ENCODE measurements at regions not wholly inside any gene's neighbourhood (a gene's known extent, or its start where the extent isn't known, plus 50 kb on each side); places are given as distances from the start of the nearest gene placed in this dataset.

DNA sequence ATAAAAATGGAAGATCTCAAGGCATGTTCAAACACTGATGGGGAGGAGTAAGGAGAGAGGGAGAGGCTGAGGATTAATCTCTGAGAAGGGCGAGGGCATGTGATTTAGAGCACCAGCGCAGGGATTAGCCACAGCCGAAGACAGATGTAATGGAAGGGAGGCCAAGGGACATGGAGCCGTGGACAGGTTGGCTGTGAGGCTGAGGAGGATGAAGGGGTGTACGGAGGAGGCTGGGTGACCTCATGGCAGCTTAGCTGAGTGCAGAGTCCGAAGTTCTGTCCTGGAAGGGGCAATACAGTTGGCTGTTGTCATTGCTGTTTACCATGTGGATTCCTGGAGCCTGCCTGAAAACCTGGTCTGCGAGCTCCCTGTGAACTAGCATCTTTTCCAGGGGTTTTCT, 342.8 kb downstream of the RPS6KC1 start:
- no peak overlapping the region for H3K27ac ChIP-seq
- no peaks in the 10 kb centered on the region for H3K4me1 ChIP-seq
- no peaks in the 10 kb centered on the region for H3K36me3 ChIP-seq
- intact Hi-C loops (cut with DNase I; ENCODE audit: low total_unique reads) (no loop called here), in situ Hi-C loops (cut with MboI; ENCODE audit: low pct_ligation_motif_present in 1 of 4, low pct_unique_long_range_greater_than_20kb in 1 of 4, low sequenced_read_pairs in 3 of 4) (loop anchor here in 1 of 4 donors (25.0 kb wide), 1 partner anchor 743 kb away; no protein-coding TSS in a partner anchor)
- no peaks in the 10 kb centered on the region for H3K9me3 ChIP-seq
- DNase-seq: no peak
- 68 to 85% methylated on average over 6 to 7 of the region's 7 CpGs for WGBS, 2 donors (ENCODE audit: low coverage in 1 of 2)
- TF ChIP-seq POLR2A (IDR thresholded peaks at IDR 0.05) (no peak), POLR2AphosphoS5 (IDR thresholded peaks at IDR 0.05) (no peak), EP300 (IDR thresholded peaks at IDR 0.05; ENCODE audit: low read depth) (no peak)
- TF ChIP-seq, protein P1, sequence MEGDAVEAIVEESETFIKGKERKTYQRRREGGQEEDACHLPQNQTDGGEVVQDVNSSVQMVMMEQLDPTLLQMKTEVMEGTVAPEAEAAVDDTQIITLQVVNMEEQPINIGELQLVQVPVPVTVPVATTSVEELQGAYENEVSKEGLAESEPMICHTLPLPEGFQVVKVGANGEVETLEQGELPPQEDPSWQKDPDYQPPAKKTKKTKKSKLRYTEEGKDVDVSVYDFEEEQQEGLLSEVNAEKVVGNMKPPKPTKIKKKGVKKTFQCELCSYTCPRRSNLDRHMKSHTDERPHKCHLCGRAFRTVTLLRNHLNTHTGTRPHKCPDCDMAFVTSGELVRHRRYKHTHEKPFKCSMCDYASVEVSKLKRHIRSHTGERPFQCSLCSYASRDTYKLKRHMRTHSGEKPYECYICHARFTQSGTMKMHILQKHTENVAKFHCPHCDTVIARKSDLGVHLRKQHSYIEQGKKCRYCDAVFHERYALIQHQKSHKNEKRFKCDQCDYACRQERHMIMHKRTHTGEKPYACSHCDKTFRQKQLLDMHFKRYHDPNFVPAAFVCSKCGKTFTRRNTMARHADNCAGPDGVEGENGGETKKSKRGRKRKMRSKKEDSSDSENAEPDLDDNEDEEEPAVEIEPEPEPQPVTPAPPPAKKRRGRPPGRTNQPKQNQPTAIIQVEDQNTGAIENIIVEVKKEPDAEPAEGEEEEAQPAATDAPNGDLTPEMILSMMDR (IDR thresholded peaks at IDR 0.05): no peak
- no peaks in the 10 kb centered on the region for H3K27me3 ChIP-seq
- H3K4me3 ChIP-seq: no peak overlapping the region

GRCh38 chr1:213394837-213395236, 343.8 kb downstream of the RPS6KC1 start:
- Histone ChIP-seq H3K36me3 (no peaks in the 10 kb centered on the region), H3K4me3 (no peak overlapping the region), H3K9me3 (no peaks in the 10 kb centered on the region), H3K27ac (no peak overlapping the region), H3K27me3 (no peaks in the 10 kb centered on the region), H3K4me1 (no peaks in the 10 kb centered on the region)
- in situ Hi-C loops (cut with MboI; ENCODE audit: low pct_ligation_motif_present in 1 of 4, low pct_unique_long_range_greater_than_20kb in 1 of 4, low sequenced_read_pairs in 3 of 4) (loop anchor here in 1 of 4 donors (25.0 kb wide), 1 partner anchor 742 kb away; no protein-coding TSS in a partner anchor), intact Hi-C loops (cut with DNase I; ENCODE audit: low total_unique reads) (no loop called here)
- no peak for DNase-seq
- 86% methylated on average over 5 of the region's 5 CpGs; no CpG with 5 or more reads in 1 of the 2 donors for WGBS, 2 donors (ENCODE audit: low coverage in 1 of 2)
- TF ChIP-seq POLR2AphosphoS5 (IDR thresholded peaks at IDR 0.05): no peak
- no peak for TF ChIP-seq EP300 (IDR thresholded peaks at IDR 0.05; ENCODE audit: low read depth)
- TF ChIP-seq POLR2A (IDR thresholded peaks at IDR 0.05): no peak
- TF ChIP-seq, protein P1 (IDR thresholded peaks at IDR 0.05): no peak

- intact Hi-C loops (cut with DNase I; ENCODE audit: low total_unique reads): no loop called here
- H3K27me3 ChIP-seq: no peaks in the 10 kb centered on the region
- H3K27ac ChIP-seq: no peak overlapping the region
- H3K36me3 ChIP-seq: no peaks in the 10 kb centered on the region
- H3K4me1 ChIP-seq: no peaks in the 10 kb centered on the region
- in situ Hi-C loops (cut with MboI; ENCODE audit: low pct_ligation_motif_present in 1 of 4, low pct_unique_long_range_greater_than_20kb in 1 of 4, low sequenced_read_pairs in 3 of 4): loop anchor here in 1 of 4 donors (25.0 kb wide), 1 partner anchor 740 kb away; no protein-coding TSS in a partner anchor
- WGBS, 2 donors (ENCODE audit: low coverage in 1 of 2): 84% methylated on average over 7 of the region's 7 CpGs; no CpG with 5 or more reads in 1 of the 2 donors
- H3K9me3 ChIP-seq: no peaks in the 10 kb centered on the region
- DNase-seq: no peak
- no peak overlapping the region for H3K4me3 ChIP-seq
- TF ChIP-seq, protein P1 (IDR thresholded peaks at IDR 0.05): no peak
- TF ChIP-seq POLR2AphosphoS5 (IDR thresholded peaks at IDR 0.05): no peak
Observed at GRCh38 chr1:213397638-213398037, 346.6 kb downstream of the RPS6KC1 start.

DNA sequence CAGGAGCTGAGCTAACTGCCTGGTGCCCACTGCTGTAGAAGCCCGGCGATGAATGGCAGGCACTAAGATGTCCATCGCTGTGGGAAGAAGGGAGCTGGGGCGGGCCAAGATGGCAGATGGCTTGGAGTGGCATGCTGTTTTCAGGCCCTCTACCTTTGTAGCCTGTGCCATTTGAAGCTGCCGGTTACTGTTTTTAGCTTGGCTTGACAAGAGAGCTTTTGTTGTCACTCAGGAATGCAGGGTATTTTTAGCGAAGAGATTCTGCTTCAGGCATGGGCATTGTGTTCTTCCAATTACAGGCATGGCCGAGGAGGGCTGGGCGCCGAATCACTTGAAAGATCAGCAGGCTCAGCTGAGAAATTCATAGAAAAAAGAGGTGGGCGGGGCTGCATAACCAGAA, 348.7 kb downstream of the RPS6KC1 start:
- no peaks in the 10 kb centered on the region for H3K9me3 ChIP-seq
- in situ Hi-C loops (cut with MboI; ENCODE audit: low pct_ligation_motif_present in 1 of 4, low pct_unique_long_range_greater_than_20kb in 1 of 4, low sequenced_read_pairs in 3 of 4): loop anchor here in 1 of 4 donors (25.0 kb wide), 1 partner anchor 738 kb away; no protein-coding TSS in a partner anchor
- TF ChIP-seq, protein P1 (IDR thresholded peaks at IDR 0.05): no peak

More for the DNA sequence above, 348.7 kb downstream of the RPS6KC1 start:
- no peak overlapping the region for H3K27ac ChIP-seq
- H3K36me3 ChIP-seq: no peaks in the 10 kb centered on the region
- H3K27me3 ChIP-seq: no peaks in the 10 kb centered on the region
- no peak for DNase-seq
- no peaks in the 10 kb centered on the region for H3K4me1 ChIP-seq
- 87 to 100% methylated on average over 3 to 10 of the region's 10 CpGs for WGBS, 2 donors (ENCODE audit: low coverage in 1 of 2)
- intact Hi-C loops (cut with DNase I; ENCODE audit: low total_unique reads): no loop called here
- no peak overlapping the region for H3K4me3 ChIP-seq
